A673 (cell line): ENCODE measurements at regions not wholly inside any gene's neighbourhood (a gene's known extent, or its start where the extent isn't known, plus 50 kb on each side); places are given as distances from the start of the nearest gene placed in this dataset.

Source experiments
- CTCF ChIP-seq: fragments of 300-800, 200-600 bp; sonication (generic); conservative IDR thresholded peaks from 2 replicates; pipeline ENCODE4 v1.5.1; 2017; ENCODE audit warnings: low read depth, mild to moderate bottlenecking, antibody characterized with exemption, low read length, moderate library complexity, mixed read lengths
- EZH2 ChIP-seq: fragments of 200-600 bp; sonication (generic); IDR thresholded peaks from 2 replicates; pipeline ENCODE4 v1.6.1; 2017; ENCODE audit warnings: borderline replicate concordance, low read depth, mild to moderate bottlenecking, mixed read lengths, antibody characterized with exemption, low read length; ENCODE audit not compliant: poor library complexity, severe bottlenecking

- TF ChIP-seq CTCF, result no peak
- no peak for TF ChIP-seq EZH2
Observed at GRCh38 chr20:50323209-50323608, 132.6 kb downstream of the CEBPB start.
